GM23338 (cell line): ENCODE measurements at regions not wholly inside any gene's neighbourhood (a gene's known extent, or its start where the extent isn't known, plus 50 kb on each side); places are given as distances from the start of the nearest gene placed in this dataset.

Source experiments
- CREB1 ChIP-seq: fragments of 250-450 bp; sonication (Bioruptor Pico); IDR thresholded peaks from 2 replicates; pipeline ENCODE4 v1.5.0; 2020; ENCODE audit warnings: low read depth, mild to moderate bottlenecking, moderate library complexity
- CTCF ChIP-seq, 2 experiments: fragments of 200-600 bp in 1 of 2; sonication (generic) in 1 of 2; conservative IDR thresholded peaks; 2 replicates each; pipeline versions ENCODE4 v1.5.1 to v1.6.1; 2016 to 2017; ENCODE audit warnings: antibody characterized with exemption in 2 of 2, low read depth in 2 of 2, mild to moderate bottlenecking in 2 of 2, moderate library complexity in 1 of 2
- POLR2AphosphoS5 ChIP-seq: IDR thresholded peaks from 2 replicates; pipeline ENCODE4 v1.6.1; 2016; ENCODE audit warnings: antibody characterized with exemption, low read depth
- ZNF462 ChIP-seq: fragments of 250-450 bp; sonication (Bioruptor Pico); IDR thresholded peaks from 2 replicates; pipeline ENCODE4 v1.5.0; 2020; ENCODE audit warnings: mild to moderate bottlenecking, moderate library complexity

GRCh38 chrX:18026166-18026565 lies 165.1 kb upstream of the RAI2 start:
- TF ChIP-seq CTCF (conservative IDR thresholded peaks at IDR 0.05; ENCODE audit: low read depth in 2 of 2) (no peak), ZNF462 (CRISPR knock-in tag) (no peak), POLR2AphosphoS5 (no peak), CREB1 (CRISPR knock-in tag) (no peak)
